Stimulated activated CD4-positive, alpha-beta T cell treated with anti-CD3 and anti-CD28 coated beads, Interleukin-12 subunit alpha, Interleukin-12 subunit beta, amount 100 ng/mL, for 24 hours (primary cell): ENCODE measurements at regions not wholly inside any gene's neighbourhood (a gene's known extent, or its start where the extent isn't known, plus 50 kb on each side); places are given as distances from the start of the nearest gene placed in this dataset.

Experiments used
- DNase-seq, 2 experiments: peaks; one replicate each; pipeline ENCODE4 v3.0.0-alpha.2; 2020; ENCODE audit warnings: low read depth in 2 of 2

DNA sequence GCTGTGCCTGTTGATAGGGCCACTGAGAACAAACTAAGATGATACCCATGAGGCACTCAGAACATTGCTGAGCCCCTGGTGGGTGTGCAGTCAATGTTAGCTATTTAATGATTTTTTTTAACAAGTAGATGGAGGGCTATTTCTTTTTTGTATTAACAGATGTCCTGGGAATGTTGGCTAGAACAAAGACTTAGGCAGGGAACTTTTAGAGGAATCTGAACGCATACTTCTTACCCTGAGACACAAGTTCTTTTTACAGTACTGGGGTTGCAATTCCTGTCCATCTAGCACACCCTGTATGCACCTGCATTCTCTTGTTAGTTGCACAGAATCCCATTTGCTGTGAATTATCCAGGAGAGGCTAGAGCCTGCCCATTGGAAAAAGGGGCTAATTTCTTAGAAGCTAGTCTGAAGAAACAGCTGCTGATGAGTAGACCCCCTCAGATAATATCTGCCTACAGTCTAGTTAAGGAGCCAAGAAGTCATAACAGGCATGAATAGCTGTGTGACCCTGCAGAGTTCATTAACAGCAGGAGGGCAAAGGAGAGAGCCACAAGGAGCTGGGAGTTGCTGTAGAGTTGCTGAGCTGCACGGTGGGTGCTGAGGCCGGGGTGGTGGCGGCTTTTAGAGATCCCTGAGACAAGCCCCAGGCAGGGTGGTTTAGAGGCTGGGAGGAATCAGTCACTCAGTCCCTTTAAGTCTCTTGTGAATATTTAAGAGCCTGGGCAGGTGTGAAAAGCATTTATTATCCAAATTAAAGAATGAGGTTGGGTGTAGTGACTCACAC, 103.7 kb upstream of the FZD8 start:
- no peak for DNase-seq

DNA sequence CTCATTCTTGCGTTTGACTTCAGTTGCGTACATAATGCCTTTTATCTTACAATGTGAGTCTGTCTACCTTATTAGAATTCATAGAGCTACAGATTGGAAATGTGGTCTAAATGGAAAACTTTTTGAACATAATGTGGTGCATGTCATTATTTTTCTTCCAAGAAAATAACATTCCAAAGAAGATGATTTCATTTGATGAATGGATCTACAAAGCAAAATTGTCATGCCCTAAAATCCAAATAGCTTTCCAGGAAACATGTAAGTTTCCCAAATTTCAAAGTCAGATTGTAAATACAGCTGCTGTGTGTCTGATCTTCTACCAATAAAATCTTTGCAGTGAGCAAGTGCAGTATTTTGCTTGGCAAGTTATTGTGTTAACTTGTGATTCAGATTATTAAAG, 101.8 kb upstream of the FZD8 start:
- no peak for DNase-seq

DNA sequence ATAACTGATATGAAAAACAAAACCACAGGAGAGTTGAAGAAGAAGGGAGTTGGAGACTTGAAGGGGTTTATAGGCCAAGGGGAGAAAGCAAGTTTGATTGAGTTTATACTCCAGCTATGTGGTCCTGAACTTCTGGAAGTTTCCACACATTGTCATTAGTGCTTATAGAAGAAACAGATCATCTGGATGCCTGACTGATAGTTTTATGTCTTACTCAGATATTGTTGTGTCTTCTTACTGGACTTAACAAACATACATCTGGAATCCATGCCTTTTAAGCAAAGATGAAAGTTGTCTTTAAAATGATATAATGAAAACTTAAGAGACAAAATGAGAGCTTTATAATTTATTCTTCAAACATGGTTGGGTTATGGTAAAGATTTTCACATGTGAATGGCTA, 101.3 kb upstream of the FZD8 start:
- DNase-seq: no peak

DNA sequence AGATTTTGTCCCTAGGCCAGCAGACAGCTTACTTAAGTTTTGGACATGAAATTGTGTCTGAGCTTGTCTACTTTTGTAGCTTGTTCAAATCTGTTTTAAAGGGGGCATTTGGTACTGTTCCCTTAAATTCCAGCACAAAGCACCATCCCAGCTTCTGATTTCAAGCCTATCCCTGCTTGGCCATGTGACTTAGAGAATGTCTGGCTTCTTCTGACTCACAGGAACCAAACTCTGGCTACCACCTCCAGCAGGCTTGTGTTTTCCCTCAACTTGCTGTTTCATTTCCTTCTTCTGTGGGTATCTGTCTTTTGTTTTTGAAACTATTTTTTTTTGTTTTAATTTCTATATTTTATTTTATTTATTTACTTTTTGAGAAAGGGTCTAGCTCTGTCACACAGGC, 97.9 kb upstream of the FZD8 start:
- no peak for DNase-seq

DNA sequence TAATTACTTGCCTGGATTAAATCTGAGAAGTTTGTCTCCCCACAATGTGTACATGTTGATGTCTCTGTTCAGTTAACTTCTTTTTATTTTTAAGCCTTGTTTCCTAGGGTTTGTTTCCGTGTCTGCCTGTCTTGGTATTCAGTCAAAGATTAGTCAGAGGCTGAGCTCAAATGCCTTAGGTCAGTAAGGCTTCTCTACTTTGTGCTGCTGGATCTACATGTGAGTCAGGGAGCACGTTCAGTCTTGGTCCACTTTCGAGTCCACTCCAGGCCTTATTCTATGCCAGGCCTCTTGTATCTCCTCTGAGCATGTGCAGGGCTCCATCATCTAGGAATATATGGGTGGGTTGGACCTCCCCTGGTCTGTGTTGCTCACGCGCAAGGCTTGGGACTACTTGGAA, 93.3 kb upstream of the FZD8 start:
- DNase-seq: no peak

DNA sequence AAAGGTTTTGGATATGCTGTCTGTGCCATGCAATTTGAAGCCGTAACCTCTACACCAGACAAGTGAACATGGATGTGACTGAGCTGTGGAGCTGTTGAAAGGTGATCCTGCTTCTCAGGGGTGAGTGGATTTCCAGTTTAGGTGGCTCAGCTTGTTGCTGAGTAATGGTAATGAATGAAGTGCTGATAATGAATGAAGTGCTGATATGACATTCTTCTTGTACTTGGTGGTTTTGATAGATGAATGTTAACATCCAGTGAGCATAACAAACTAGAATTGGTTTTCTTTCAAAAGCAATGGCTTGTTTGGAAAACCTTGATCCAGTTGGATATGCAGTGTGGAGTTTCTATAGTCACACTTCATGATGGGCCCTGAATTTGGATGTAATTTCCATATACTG, 89.7 kb upstream of the FZD8 start:
- DNase-seq: no peak

DNA sequence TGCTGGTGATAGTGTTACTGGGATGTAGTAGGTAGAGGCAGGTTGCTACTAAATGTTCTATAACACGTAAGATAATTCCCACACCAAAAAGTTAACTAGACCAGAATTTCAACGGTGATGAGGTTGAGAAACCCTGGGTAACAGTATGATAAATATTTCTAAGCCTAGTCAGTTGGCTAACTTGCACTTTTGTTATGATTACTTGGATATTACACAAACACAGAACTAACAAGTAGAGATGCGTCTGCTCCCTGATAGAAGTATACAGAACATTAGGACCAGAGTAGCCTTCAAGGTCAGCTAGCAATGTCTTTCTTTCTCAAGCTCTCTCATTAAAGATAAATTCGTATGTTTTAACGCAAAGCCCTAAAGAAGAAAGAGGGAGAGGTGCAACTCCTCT, 86.2 kb upstream of the FZD8 start:
- no peak for DNase-seq

DNA sequence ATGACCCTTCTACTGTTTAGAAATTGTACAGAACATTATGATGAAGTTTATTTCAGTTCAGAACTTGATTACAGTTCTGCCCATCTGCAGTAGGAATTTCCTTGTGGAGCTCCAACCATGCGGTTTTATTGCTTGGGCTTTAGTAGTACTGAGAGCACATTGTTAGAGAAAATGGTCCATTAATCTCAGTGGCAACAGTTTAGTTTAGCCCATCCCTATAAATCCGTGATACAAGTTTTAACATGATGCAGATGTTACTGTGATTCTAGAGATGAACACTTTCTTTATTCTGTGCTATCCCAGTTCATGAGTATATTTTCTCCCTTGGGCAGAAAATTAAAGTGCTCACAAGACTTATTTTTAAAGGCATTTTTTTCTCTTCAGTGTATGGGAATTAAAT, 84.8 kb upstream of the FZD8 start:
- no peak for DNase-seq

DNA sequence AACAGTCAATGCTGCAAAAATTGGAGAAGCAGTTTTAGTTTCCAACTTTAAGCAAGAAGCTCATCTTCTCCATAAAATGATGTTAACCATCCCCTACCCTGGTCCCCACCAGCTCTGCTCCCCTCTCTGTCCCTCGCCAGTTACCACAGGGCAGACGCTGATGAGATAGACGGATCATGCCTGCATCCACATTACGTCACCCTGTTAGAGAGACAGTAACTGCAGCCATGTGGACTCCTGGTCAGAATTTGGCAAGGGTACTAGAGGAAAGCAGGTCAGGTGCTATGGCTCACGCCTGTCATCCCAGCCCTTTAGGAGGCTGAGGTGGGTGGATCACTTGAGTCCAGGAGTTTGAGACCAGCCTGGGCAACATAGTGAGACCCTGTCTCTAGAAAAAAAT, 81.9 kb upstream of the FZD8 start:
- no peak for DNase-seq

DNA sequence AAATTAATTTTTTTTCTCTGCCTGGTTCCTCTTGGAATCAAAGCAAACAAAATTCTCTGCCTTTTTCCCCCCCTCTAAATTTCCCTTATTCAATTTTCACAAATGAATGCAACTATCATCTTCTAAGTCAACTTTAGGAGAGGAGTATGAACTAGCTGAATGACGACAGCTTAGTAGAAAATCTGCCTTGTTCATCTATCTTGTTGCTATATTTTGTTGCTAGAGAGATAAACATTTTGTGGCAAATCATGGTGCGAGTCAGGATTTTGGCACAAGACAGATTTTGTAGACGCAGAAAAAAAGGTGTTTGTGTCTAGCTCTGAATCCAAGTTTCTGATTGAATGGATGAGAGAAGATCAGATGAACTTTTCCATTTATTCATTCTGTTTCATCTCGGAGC, 81.0 kb upstream of the FZD8 start:
- no peak for DNase-seq

DNA sequence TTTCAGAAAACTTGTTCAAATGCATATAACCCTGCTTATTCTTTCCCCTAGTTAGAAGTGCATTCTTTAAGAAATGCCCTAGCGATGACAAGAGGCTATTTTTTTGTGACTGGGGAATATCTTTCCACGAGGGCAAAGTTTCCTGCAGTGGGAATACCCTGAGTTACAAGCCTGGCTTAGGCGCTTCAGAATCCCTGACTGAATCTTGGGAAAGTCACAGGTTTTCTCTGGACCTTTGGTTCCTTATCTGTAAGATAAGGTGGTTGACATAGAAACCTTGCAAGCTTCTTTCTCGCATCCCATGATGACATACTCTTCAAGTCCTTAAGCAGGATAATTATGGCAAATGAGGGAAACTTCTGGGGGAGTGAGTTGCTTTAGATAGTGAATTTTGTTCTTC, 80.5 kb upstream of the FZD8 start:
- no peak for DNase-seq

DNA sequence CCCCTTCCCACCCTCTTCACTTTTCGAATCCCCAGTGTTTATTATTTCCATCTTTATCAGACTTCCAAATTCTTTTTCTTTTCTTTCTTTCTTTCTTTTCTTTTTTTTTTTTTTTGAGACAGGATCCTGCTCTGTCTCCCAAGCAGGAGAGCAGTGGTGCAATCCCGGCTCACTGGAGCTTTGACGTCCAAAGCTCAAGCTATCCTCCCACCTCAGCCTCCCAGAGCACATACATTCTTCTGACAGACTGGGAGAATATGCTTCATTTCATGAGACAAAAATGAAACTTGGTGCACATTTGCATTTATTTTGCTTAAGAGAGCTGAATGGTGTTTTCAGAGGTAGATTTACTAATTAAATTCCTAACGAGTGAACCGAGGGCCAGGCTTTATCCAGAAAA, 80.1 kb upstream of the FZD8 start:
- no peak for DNase-seq

DNA sequence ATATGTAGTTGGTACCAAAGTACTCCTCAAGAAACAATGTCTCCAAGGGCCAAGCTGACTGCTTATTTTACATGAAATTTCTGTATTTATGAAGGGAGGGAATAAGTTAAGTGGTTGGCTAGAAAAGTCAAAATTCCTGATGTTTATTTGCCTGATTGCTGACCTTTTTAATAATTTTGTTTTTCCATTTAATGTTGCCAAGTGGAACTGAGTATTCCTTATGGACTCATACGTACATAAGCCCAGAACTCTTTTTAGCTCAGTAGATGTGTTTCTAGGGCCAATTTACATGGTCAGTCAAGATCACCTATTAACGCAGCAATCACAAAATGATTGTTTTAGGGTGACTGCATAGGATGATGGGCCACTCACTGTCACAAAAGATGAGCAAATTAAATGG, 78.3 kb upstream of the FZD8 start:
- DNase-seq: no peak

DNA sequence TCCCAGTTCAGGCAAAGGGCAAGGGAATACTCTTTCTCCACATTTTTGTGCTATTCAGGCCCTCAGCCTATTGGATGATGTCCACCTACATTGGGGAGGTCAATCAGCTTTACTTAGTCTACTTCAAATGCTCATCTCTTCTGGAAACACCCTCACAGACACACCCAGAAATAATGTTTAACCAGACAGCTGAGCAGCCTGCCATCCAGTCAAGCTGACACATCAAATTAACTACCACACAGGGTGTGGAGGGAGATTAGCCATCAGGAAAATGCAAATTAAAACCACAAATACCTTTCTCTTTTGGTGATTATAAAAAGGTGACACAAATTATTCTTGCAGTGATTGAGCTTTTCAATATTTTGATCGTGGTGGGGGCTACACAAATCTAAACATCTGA, 74.7 kb upstream of the FZD8 start:
- no peak for DNase-seq

DNA sequence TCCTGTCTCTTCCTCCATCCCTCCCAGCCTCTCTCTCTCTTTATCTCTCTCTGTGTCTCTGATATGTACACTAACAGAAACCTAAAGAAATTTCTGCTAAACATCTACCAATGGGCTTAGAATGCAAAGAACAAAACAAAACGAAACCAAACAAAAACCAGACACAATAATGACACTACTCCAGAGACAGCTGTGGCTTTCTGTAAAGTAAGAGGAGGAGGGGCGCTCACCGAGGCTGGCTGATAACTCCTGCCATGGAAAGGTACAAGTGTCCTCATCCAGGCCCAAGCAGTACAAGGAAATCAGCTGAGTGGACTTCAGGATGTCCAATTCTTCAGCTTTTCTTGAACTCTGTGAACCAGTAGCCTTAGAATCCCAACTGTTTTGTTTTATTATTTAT, 70.4 kb upstream of the FZD8 start:
- no peak for DNase-seq

DNA sequence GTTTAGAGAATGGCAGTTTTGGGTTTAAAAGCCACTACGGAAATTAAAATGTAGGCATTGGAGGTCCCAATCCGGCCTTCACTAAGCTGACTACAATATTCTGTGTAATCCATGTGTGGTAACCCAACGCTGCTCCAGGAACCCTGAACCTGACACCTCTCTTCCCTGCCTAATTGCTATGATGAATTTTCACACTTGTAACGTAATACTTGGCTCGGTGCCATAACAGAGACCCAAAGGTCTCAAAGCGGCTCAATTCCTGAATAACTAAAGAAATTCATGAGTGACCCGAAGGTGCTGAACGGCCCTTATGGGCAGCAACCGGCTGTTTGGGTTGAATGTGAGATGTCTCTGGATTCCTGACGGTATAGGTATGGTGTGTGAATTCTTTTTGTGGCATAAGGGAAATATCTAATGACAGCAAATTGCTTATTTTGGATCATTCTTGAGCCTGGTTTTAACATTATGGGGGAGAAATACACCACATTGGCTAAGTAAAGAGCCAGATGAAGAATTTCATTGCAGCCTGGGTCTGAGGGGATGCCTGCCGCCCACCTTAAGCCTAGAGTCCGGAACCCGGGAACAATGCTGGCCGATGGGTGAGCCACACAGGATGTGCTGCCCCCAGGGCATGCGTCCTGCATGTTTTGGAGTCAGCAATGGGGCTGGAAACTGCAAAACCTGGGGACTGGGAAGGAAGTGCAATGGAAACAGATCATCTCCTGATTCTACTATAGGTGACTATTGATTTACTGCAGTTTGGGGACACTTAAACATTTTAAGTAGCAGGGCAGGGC, 69.7 kb upstream of the FZD8 start:
- no peak for DNase-seq

DNA sequence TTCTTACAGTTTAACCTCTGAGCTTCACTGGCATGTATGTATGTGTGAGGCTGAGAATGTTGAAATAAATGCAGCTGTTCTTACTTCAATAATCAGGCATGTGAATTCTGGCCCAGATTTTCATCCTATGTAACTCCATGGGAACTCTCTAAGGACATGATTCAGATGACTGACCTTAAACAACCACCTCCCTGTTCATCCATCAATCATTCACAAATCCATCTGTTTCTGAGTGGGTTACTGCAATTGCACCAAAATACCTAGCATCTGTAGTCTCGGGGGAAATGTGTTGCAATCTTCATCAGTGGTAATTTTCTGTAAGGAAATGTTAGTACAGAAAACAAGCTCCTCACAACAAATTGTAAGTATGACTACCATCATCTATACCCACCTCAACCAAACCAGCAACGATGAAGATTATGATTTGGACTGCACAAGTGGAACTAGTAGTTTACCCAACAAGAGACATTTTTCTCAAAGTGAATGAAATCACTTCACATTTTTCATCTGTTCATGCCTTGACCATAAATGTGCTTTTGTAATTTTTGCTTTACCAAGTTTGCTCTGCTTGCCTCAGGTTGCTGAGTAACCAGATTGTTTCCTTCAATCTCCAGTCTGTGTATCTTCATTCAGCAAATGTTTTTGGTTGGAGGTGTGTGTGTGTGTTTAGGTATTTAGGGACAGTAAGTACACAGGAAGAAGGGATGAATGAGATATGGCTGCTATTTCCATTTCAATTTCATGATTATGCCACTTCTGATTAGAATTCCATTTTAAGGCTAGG, 65.7 kb upstream of the FZD8 start:
- DNase-seq: no peak

DNA sequence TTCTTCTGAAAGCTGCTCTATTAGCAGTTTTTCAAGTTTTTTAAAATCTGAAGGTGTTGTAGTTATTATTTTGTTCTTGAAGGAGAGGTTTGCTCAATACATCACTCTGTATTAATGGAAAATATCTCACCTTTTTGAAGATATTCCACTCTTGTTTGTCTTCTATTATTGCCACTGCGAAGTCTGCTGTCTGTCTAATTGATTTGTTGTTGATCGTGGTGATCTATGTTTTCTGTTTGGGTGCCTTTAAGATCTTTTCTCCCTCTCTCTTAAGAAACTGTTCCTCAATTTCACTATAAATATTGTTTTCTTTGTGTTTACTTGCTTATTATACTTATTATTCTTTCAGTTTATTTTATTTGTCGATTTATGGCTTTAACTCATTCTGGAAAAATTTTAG, 64.9 kb upstream of the FZD8 start:
- no peak for DNase-seq

DNA sequence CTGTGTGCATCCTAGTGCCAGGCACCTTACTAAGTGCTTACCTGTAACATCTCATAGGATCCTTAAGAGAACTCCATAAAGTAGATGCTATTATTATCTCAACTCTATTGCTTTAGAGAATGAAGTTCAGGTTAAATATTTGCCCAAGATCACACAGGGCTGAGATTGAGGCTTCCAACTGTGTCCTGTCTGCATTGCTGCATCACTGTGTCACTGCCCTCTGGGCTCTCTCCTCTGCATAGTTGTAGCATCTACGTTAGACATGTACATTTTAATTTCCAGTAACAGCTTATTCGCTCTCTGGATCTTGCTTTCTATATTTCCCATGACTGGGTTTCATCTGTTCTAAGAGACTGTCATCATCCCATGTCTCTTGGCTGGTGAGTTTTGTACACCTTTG, 63.6 kb upstream of the FZD8 start:
- no peak for DNase-seq

DNA sequence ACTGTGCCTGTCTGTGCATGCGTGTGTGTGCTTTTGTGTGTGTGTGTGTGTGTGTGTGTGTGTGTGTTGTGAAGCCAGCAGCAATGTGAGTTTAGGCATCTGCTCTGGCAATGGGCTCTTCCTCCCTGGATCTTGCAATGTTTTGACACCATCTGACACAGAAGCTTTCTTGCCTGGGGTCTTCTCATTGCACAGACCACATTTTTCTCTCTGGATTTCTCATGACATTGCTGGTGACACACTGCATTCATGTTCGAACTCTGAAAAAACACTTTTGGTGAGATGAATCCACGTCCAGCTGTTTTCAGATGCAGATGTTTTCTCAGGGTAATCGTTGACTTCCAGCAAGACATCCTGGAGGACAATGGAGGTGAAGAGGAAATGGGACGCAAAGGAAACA, 63.0 kb upstream of the FZD8 start:
- no peak for DNase-seq

DNA sequence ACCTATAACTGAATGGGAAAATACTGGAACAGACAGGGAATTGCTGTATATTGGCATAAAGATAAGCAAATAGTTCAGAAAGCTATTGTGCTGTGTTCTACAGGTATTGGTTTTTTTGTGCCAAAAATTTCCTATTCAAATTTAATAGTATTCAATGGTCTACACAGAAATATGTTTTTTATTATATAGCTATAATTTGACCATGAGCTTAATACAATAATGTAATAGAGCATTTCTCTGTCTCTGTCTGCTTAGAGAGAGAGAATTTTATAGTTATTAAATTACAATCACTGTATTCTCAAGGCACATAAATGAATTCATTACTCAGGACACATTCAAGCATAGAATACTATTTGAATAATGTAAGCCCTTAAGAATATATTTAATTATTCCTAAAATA, 62.3 kb upstream of the FZD8 start:
- no peak for DNase-seq

DNA sequence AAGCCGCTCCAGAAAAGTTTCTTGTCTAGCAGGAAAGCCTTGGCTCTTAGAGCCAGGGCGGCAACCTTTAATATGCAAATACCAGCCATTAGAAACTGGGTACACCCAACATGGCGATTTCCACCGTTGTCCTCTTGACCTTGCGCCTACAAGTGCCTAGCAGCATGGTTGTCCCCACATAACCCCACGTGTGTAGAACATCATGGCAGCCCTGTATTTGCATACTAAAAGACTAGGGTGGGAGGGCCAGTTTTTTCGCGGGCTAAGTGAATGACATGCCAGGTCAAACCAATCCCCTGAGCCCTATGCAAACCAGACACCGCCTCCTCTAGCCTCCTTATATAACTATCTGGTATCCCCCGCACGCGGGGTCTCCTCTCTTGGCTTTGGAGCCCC, 58.4 kb upstream of the FZD8 start:
- no peak for DNase-seq
